ENCODE measurements at regions not wholly inside any gene's neighbourhood (a gene's known extent, or its start where the extent isn't known, plus 50 kb on each side); places are given as distances from the start of the nearest gene placed in this dataset.
A peak's percentile ranks its signal among the peaks of the same experiment; 100 is the strongest.

- peak; percentile 55 for TF ChIP-seq CTCF (IDR thresholded peaks at IDR 0.05; ENCODE audit: insufficient read depth, low read depth, low read length)
- peak; percentile 42 for DNase-seq (ENCODE audit: low read depth)
- H3K4me3 ChIP-seq (ENCODE audit: low read depth, low read length): no peak overlapping the region
These were observed 289.8 kb upstream of the ROPN1 start for GRCh38 chr3:124281453-124282316.

- H3K4me3 ChIP-seq (ENCODE audit: low read depth, low read length): no peak overlapping the region
- DNase-seq (ENCODE audit: low read depth): peak; percentile 21
- TF ChIP-seq CTCF (IDR thresholded peaks at IDR 0.05; ENCODE audit: insufficient read depth, low read depth, low read length): no peak
These were observed 291.1 kb upstream of the ROPN1 start for GRCh38 chr3:124282751-124283651.

- no peak for DNase-seq (ENCODE audit: low read depth)
- no peak overlapping the region for H3K4me3 ChIP-seq (ENCODE audit: low read depth, low read length)
- no peak for TF ChIP-seq CTCF (IDR thresholded peaks at IDR 0.05; ENCODE audit: insufficient read depth, low read depth, low read length)
These were observed 291.7 kb upstream of the ROPN1 start for GRCh38 chr3:124283652-124284023.

GRCh38 chr3:124288996-124289395, 297.1 kb upstream of the ROPN1 start:
- no peak for TF ChIP-seq CTCF (IDR thresholded peaks at IDR 0.05; ENCODE audit: insufficient read depth, low read depth, low read length)
- DNase-seq (ENCODE audit: low read depth): no peak
- no peak overlapping the region for H3K4me3 ChIP-seq (ENCODE audit: low read depth, low read length)

GRCh38 chr3:124291008-124291407, 299.1 kb upstream of the ROPN1 start:
- DNase-seq (ENCODE audit: low read depth): no peak
- TF ChIP-seq CTCF (IDR thresholded peaks at IDR 0.05; ENCODE audit: insufficient read depth, low read depth, low read length): no peak
- H3K4me3 ChIP-seq (ENCODE audit: low read depth, low read length): no peak overlapping the region

- no peak for TF ChIP-seq CTCF (IDR thresholded peaks at IDR 0.05; ENCODE audit: insufficient read depth, low read depth, low read length)
- DNase-seq (ENCODE audit: low read depth): no peak
- no peak overlapping the region for H3K4me3 ChIP-seq (ENCODE audit: low read depth, low read length)
These were observed 300.4 kb upstream of the ROPN1 start for GRCh38 chr3:124292329-124292728.
